Head of caudate nucleus (tissue), 42 donors: ENCODE measurements at regions not wholly inside any gene's neighbourhood (a gene's known extent, or its start where the extent isn't known, plus 50 kb on each side); places are given as distances from the start of the nearest gene placed in this dataset.

Source experiments
- DNase-seq, 42 donors: peaks; one replicate each; pipeline versions ENCODE4 v3.0.0 to v3.0.0-alpha.2; 2020 to 2021; ENCODE audit warnings: mixed read lengths in 7 of 42
- intact Hi-C: fragments of 100-400 bp; cut with DNase I; formaldehyde crosslinking; loops from one replicate; pipeline ENCODE4 v1.15.0; 2022

DNA sequence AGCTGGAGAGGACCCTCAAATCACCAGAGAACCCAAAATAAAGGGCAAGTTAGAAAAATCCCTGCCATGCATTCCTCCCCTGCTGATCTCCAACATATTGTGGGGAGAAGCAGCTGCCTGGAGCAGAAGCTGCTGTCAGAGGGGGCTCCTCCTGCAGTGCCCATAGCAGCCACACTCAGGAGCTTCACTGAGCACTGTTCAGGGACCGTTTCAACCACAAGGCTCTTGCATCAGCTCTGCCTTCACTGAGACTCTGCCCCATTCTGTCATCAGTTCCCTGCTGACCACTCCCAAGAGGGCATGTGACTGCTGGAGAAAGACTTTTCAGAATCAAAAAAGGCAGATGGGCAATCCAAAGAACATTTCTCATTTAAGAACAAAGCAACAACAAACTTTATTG is 392.7 kb downstream of the GALC start:
- no peak for DNase-seq
- intact Hi-C loops, result no loop called here

DNA sequence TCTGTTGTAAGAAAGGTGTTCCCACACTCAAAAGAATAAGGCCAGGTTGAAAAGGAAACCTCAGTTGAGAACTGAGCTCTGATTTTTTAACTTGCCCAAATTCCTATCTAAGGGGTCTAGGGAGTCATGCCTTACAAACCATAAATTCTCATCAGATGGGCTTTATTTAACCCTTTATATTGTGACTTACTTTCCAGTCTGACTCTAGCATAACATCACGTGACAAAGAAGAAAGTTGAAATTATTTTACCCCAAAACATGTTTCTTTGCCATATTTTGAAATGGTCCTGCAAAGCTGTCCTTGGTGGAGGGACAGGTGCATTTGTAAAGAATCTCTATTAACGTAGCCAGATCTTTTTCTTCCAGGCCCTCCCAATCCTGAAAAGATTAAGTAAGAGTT is 411.7 kb downstream of the GALC start:
- intact Hi-C loops, result no loop called here
- DNase-seq, result no peak

DNA sequence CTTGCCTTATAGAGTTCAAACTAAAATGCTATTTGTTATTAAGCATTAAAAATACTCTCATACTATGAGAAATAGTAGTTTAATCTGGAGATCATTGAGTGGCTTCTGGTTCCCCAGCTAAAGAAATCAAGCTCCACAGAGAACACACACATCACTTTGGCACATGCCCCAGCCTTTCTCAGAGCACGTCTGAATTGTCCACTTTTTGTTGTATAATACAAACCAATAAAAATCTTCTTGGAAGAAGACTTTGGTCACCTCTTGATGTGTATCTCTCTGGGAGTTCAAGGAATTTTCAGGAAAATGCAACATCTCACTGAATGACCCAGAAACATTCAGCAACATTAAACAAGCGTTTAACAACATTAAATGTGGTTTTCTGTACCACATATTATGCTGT is 413.9 kb downstream of the GALC start:
- no peak for DNase-seq
- intact Hi-C loops, result no loop called here

DNA sequence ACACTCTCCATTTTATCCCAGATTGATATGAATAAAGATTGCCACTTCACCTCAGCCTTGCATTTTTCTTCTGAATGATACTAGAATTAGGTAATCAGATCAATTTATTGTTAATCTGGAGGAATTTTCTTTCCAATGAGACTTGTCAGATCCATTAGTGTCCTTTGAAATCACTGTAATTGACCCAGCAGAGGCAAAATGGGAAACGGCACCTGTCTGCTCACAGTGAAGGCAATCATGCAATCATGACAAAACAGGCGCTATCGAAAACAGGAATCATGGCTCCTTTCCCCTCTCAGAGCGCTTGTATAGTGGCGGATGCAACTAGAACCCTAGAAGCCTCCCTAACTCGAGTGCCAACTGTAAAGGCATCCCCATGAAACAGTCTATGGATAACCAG is 417.6 kb downstream of the GALC start:
- DNase-seq, result no peak
- intact Hi-C loops, result no loop called here

DNA sequence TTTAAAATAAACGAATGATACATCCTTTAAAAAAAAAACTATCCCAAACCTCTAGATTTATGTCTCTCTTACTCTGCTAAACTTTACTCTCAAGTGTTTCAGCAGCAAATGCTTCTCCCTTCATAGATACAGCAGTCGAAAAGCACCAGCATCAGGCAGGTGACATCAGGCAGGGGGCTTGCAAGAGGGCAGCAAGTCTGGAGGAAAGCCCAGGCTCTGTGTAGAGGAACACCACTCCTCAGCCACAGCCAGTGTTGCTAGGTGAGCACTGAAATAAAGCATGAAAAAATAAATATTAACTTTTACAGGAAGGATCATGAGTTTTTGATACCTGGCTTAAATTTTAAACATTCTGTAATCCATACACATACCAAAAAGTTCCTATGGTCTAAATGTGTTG is 419.4 kb downstream of the GALC start:
- intact Hi-C loops, result no loop called here
- DNase-seq, result no peak

DNA sequence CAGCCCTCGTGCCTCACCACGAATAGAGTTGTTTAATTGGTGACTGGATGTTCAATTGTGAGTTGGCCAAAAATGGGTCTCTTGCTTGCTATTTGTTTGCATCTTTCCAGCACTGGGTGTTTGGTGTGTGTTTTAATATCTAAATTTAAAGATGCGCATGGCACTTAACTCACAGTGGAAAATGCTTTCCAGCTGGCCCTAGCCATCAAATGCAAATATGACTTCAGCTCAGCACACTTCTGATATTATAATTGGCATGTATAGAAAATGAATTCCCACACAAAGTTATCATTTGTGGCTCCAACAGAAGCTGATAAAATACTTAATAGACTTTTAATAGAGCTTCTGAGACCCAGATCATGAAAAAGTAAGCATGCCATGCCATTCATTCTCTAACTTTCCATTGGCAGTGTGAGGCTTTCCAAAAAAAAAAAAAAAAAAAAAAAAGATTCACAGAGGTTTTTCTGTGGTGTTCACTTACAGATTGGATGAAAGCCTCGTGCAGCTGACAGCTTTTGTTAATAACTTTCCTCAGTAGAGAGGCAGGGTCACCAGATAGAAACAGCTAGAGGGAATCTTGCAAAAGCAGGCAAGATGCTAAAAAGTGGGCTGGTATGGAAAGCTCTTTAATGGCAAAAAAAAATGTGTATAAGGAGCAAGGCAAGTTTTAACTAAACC is 425.2 kb downstream of the GALC start:
- intact Hi-C loops, result no loop called here
- DNase-seq, result no peak

DNA sequence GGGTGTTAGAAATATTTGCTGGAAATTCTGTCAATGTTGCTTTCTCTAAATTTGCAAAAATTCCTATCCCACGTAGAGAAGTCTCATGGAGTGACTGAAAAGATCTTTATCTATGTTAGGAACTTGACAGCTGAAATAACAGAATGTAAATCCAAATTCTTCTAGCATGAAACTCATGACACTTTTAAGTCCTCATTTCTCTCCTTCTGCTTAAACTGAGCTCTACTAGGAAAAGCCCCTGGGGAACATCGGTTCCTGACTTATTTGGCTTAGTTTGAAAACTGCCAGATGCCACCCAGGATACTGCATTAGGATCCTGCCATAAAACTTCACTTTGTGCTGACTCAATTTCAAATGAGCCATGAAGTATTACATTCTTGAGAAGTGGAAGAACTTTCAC is 426.0 kb downstream of the GALC start:
- intact Hi-C loops, result no loop called here
- DNase-seq, result no peak

DNA sequence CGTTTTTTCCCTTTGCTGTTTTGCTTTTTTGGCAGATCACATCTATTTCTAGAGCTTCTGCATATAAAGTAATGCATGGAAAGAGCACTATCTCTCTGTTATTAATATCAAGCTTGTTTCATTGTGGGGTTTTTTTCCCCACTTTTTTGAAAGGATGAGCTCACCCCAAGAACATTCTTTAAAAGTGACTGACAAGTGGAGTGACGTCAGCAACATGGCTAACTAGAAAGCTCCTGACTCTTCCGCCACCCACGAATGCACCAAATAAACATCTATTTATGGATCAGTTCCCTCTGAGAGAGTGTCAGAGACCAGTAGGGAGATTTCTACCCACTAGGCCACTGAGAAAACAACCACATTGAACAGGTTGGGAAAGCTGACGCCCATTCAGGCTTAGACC is 445.4 kb downstream of the GALC start:
- no peak for DNase-seq

DNA sequence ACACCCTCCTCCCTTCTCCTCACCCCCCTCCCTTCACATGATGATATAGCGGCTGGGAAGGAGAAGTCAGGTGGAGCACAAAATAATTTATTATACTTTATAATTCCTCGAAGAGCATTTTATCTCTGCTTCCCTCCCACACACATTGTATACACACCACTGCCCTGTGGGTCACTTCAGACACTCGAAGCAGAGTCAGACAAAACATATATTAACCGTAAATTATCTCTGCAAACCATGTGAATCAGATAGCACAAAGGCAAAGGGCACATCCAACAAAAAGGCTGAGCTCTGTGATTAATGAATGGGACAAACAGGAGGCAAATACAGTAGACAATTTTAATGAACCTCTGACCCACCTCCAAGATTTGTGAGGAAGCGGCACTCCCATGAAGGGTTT is 450.7 kb downstream of the GALC start:
- DNase-seq, result no peak
- intact Hi-C loops, result no loop called here

More for the DNA sequence above, 445.4 kb downstream of the GALC start:
- intact Hi-C loops, result no loop called here

DNA sequence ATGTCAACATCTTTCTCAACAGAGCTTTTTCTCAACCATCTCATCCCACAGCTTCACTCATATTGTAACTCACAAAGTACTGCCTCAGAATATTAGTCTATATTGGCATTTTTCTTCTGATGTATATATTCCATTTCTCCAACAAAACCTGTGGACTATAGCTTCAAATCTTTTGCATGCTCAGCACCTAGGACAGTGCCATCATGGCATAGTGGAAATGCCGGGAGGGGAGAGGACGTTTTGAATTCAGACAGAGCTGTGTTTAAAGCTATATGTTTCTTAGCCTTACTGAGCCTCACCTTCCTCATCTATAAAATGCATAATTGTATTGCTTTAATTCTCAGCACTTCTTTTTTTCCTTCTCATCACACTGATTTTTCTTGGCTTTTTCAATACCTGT is 452.6 kb downstream of the GALC start:
- intact Hi-C loops, result no loop called here
- no peak for DNase-seq

DNA sequence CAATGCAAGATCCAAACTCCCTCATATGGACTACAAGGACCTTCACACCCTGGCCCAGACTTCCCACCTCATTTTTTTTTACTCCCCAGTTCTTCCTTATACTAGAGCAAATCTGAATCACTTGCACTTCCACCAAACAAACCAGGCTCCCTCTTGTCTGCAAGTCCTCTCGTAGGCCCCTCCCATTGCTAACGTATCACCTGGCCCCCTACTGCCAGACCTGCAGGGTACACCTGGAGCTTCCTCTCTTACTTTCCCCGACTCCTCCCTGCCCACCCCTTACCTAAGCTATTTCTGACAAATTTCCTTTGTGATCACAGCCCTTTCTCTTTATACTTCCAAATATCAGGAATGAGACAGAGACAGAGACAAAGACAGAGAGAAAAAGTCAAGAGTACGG is 463.9 kb downstream of the GALC start:
- intact Hi-C loops, result no loop called here
- DNase-seq, result no peak

DNA sequence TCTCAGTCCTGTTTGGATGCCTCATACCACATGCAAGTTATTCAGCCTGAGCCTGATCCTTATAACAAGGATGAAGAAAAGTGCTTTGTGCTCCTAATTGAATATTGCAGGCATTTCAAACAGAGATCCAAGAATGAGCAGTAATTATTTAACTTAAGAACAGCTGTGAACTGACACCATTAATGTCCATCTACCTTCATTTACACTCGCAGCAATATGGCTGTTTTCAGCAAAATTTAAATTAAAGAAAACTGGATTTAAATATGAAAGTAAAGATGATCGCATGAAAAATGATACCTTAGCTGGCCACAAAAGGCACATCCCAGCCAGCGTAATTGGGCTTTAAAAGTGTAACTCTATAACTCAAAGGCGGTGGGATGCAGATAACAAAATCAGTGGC is 466.3 kb downstream of the GALC start:
- DNase-seq, result no peak
- intact Hi-C loops, result no loop called here

DNA sequence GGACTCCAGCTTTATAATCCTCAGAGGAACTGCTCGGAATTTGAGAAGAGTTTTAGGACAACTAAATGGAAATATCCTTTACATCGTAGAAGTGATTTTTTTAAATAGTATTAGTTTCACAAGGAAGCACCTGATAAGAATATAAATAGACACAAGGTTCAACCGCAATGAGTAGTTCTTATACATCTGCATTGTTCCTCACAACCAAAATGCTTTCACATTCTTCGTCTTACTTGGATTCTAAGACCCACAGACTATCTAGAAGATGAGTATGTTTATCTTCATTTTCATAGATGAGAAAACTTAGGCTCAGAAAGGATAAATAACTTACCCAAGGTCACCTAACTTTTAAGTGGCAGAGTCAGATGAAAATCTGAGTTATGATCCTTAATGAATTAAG is 469.0 kb downstream of the GALC start:
- intact Hi-C loops, result no loop called here
- DNase-seq, result no peak

DNA sequence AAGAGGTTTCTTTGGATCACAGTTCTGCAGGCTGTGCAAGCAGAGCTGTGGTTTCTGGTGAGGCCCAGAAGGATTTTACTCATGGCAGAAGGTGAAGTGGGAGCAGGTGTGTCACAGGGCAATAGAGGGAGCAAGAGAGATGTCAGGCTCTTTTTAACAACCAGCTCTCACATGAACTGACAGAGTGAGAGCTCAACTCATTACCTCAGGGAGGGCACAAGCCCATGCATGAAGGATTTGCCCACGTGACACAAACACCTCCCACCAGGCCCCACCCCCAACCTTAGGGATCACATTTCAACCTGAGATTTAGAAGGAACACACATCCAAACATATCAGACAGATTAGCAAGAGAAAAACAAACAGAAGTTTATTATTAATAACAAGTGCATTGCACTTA is 470.4 kb downstream of the GALC start:
- intact Hi-C loops, result no loop called here

DNA sequence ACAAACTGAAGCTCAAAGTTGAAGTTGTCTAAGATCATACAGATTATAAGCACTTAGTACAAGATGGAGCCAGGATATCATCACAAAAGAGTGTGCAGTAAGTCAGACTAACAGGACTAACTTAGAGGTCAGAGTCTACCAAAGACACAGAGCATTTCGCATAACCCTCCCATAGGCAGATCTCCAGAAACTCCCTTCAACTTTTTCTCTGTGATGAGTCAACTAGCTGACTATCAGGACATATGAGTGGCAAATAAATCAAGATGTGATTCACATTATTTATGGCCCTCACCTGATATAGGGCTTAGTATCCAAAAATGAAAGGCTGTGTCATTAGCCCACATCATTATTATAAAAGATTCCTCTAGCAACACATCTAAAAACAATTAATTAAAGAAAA is 484.6 kb downstream of the GALC start:
- intact Hi-C loops, result no loop called here
- no peak for DNase-seq

More for the DNA sequence above, 470.4 kb downstream of the GALC start:
- DNase-seq, result no peak

DNA sequence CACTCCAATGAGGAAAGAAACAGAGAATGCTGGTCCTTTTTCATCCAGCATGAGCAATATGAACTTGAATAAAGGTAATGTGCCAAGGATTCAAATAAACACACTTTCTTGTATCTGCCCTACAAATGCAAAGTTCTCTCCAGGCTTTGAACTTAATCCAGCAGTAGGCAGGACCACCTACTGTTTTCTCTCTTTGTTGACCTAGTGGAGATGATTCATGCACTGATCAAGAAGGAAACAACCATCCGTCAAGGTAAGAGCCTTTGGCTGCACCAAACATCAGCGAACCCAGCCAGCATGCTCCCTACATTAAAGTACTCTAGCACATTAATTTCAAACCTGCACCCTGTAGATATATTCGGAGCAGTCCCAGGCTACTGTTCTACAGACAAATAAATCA is 489.3 kb downstream of the GALC start:
- intact Hi-C loops, result no loop called here
- no peak for DNase-seq

DNA sequence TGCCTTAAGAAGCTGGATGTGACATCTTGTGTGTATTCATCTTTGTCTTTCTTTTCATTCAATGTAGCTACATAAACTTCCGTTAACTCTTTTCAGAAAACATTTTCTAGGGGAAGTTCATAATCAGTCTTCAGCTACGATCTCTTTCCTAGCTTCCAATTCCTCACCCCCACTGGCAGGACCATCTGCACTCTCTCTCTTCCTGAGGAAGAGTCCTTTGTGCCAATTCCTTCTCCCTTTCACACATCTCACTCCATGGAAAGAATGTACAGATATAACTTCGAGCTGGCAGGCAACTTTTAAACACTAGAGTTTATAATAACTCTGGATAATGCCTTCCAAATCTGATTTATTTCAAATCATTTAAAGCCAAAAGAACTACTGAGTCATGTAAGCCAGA is 495.7 kb downstream of the GALC start:
- intact Hi-C loops, result no loop called here
- no peak for DNase-seq

DNA sequence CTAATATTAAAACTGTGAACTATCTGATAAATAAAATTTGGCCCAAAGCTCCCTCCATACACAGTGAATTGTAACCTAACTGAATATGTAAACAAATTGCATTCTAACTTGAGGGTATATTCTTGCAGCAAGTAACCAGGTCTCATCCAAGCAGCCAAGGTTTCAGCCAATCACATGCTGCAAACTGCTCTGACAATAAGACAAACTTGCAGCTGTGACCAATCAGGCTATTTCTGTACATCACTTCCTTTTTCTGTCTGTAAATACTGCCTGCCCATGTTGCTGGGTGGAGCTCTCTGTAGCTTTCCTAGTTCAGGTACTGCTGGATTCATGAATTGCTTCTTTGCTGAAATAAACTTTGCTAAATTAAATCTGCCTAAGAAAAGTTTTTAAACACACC is 499.0 kb downstream of the GALC start:
- intact Hi-C loops, result no loop called here

DNA sequence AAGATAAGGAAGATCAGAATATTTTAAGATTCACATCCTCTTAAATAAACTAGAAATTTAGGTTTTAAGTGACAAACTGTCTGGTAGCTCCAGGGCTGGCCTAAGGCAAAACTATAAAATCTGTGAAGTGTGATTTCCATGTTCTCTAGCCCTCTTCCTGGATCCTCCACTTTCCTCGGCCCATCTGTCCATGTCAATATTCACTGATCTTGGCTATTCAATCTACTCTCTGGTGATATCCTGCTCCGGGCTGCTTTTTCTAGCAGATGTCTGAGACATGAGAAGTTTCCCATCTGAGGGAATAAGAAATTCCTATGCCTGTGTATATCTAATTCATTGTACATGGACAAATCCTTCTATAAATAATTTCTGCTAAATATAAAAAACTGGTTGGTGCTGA is 500.4 kb downstream of the GALC start:
- no peak for DNase-seq
- intact Hi-C loops, result no loop called here

More for the DNA sequence above, 499.0 kb downstream of the GALC start:
- no peak for DNase-seq

DNA sequence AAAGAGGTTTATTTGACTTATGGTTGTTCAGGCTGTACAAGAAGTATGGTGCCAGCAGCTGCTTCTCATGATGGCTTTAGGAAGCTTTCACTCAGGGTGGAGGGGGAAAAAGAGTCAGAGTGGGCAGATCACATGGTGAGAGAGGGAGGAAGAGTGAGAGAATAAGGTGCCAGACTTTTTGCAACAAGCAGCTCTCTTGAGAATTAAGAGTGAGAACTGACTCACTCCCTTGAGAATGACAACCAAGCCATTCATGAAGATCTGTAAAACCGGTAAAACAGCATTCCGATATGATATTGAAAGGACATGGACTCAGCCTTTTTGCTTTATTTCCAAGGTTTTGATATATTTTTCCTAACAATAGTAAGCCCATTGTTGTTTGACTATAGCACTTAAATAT is 501.2 kb downstream of the GALC start:
- DNase-seq, result no peak
- intact Hi-C loops, result no loop called here

DNA sequence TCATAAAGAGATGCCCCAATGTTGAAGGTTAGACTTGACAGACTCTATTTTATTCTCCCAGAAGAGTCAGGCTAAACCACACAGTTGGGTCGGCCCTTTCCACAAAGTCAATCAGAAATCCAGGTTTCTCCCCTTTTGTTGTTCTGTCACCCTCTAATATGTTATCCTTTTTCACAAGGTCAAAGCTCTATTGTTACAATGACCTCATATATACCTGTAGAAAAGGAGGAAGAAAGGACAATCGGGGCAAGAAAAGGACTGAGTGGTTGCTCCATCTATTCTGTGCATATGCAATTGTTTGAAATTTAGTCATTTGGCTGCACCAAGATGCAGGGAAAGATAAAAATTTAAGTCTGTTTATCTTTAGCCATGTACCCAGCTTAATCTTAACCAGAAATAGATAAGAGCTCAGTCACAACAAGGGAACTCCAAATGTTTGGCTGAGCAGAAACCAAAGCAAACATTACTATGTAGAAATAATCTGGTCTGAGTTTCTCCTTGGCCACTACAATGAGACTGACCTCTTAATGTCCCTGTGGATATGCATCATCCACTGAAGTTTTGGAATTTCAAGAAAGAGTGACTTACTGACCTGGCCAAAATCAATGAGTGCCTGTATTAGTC is 503.7 kb downstream of the GALC start:
- intact Hi-C loops, result no loop called here
- no peak for DNase-seq
